ENCODE measurements at regions not wholly inside any gene's neighbourhood (a gene's known extent, or its start where the extent isn't known, plus 50 kb on each side); places are given as distances from the start of the nearest gene placed in this dataset.

DNA sequence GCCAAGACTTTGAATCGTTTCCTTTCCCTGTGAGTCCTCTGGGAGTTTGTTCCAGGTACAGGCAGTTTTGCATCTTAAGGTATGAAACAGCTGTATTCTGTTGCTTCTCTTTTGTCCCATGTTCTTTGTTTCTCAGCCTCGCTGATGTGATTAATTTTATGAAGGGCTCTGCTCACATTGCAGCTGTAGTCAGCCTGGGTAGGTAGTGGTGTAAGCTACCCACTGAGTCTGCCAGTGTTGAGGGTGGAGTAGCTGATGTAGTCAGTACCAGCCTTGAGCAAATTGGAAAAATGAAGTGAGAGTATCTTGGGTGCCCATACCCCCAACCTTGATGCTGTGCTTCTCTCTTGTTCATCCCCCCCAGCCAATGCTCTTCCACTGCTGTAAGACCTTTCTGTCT is 139.6 kb upstream of the SMIM31 start:
- Histone ChIP-seq H3K27ac (no peak overlapping the region), H3K36me3 (no peaks in the 10 kb centered on the region)
- DNase-seq (ENCODE audit: low read depth in 1 of 2, low spot score in 1 of 2): no peak

DNA sequence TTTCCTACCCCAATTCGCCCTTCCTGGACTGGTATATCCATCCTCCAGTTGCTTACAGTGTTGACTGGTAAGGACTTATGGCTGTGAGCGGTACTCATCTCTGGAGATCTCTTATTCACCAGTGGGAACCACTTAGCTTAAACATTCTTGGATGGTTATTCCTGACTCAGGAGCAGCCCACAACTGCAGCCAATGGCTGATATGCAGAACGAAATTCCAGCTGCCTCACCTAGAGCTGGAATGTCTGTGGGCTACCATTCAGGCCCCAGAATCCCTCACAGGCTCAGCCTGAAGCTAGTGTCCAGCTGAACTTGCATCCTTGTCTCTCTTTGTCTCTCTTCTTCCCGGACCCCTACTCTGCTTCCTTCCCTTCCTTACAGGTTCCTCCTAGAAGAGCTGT is 138.9 kb upstream of the SMIM31 start:
- no peaks in the 10 kb centered on the region for H3K9me3 ChIP-seq (ENCODE audit: low read depth)
- no peaks in the 10 kb centered on the region for H3K36me3 ChIP-seq
- H3K27me3 ChIP-seq: no peaks in the 10 kb centered on the region
- H3K4me1 ChIP-seq (ENCODE audit: low read depth): no peaks in the 10 kb centered on the region
- H3K27ac ChIP-seq: no peak overlapping the region
- TF ChIP-seq, protein P1, sequence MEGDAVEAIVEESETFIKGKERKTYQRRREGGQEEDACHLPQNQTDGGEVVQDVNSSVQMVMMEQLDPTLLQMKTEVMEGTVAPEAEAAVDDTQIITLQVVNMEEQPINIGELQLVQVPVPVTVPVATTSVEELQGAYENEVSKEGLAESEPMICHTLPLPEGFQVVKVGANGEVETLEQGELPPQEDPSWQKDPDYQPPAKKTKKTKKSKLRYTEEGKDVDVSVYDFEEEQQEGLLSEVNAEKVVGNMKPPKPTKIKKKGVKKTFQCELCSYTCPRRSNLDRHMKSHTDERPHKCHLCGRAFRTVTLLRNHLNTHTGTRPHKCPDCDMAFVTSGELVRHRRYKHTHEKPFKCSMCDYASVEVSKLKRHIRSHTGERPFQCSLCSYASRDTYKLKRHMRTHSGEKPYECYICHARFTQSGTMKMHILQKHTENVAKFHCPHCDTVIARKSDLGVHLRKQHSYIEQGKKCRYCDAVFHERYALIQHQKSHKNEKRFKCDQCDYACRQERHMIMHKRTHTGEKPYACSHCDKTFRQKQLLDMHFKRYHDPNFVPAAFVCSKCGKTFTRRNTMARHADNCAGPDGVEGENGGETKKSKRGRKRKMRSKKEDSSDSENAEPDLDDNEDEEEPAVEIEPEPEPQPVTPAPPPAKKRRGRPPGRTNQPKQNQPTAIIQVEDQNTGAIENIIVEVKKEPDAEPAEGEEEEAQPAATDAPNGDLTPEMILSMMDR (IDR thresholded peaks at IDR 0.05; ENCODE audit: low read depth, low read length): no peak
- H3K4me3 ChIP-seq: no peak overlapping the region
- no peak for DNase-seq (ENCODE audit: low read depth in 1 of 2, low spot score in 1 of 2)

More for the DNA sequence above, 139.6 kb upstream of the SMIM31 start:
- H3K9me3 ChIP-seq (ENCODE audit: low read depth): no peaks in the 10 kb centered on the region
- no peaks in the 10 kb centered on the region for H3K4me1 ChIP-seq (ENCODE audit: low read depth)
- H3K27me3 ChIP-seq: no peaks in the 10 kb centered on the region
- TF ChIP-seq, protein P1 (IDR thresholded peaks at IDR 0.05; ENCODE audit: low read depth, low read length): no peak
- no peak overlapping the region for H3K4me3 ChIP-seq

GRCh38 chr4:164615964-164616363 is 138.0 kb upstream of the SMIM31 start:
- TF ChIP-seq, protein P1 (IDR thresholded peaks at IDR 0.05; ENCODE audit: low read depth, low read length): no peak
- no peak for DNase-seq (ENCODE audit: low read depth in 1 of 2, low spot score in 1 of 2)
- no peaks in the 10 kb centered on the region for H3K27me3 ChIP-seq

GRCh38 chr4:164616961-164617360 is 137.0 kb upstream of the SMIM31 start:
- no peaks in the 10 kb centered on the region for H3K4me1 ChIP-seq (ENCODE audit: low read depth)
- no peaks in the 10 kb centered on the region for H3K27me3 ChIP-seq
- no peaks in the 10 kb centered on the region for H3K36me3 ChIP-seq
- H3K4me3 ChIP-seq: no peak overlapping the region
- H3K9me3 ChIP-seq (ENCODE audit: low read depth): no peaks in the 10 kb centered on the region
- no peak overlapping the region for H3K27ac ChIP-seq
- no peak for DNase-seq (ENCODE audit: low read depth in 1 of 2, low spot score in 1 of 2)
- TF ChIP-seq, protein P1 (IDR thresholded peaks at IDR 0.05; ENCODE audit: low read depth, low read length): no peak

More at GRCh38 chr4:164615964-164616363, 138.0 kb upstream of the SMIM31 start:
- no peak overlapping the region for H3K4me3 ChIP-seq
- H3K4me1 ChIP-seq (ENCODE audit: low read depth): no peaks in the 10 kb centered on the region
- H3K9me3 ChIP-seq (ENCODE audit: low read depth): no peaks in the 10 kb centered on the region
- H3K36me3 ChIP-seq: no peaks in the 10 kb centered on the region
- no peak overlapping the region for H3K27ac ChIP-seq

DNA sequence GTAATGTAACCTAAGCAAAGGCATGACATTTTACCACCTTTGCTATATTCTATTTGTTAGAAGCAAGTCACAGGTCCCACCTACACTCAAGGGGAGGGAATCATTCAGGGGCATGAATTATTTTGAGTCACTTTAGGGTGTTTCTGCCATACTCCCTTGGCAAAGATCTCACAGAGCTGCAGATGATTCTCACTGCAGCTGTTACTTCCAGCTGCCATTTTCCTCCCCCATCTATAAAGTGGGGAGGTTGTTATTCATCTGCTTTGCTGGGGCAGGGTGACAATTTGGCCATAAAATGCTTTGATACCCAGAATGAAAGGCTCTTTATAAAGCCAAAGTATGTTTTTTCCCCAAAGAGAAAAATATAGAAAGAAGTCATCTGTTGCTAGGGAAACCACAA is 136.5 kb upstream of the SMIM31 start:
- Histone ChIP-seq H3K36me3 (no peaks in the 10 kb centered on the region), H3K27me3 (no peaks in the 10 kb centered on the region), H3K27ac (no peak overlapping the region), H3K4me1 (ENCODE audit: low read depth) (no peaks in the 10 kb centered on the region), H3K9me3 (ENCODE audit: low read depth) (no peaks in the 10 kb centered on the region), H3K4me3 (no peak overlapping the region)
- DNase-seq (ENCODE audit: low read depth in 1 of 2, low spot score in 1 of 2): no peak
- TF ChIP-seq, protein P1 (IDR thresholded peaks at IDR 0.05; ENCODE audit: low read depth, low read length): no peak

GRCh38 chr4:164617911-164618310 is 136.0 kb upstream of the SMIM31 start:
- no peak for DNase-seq (ENCODE audit: low read depth in 1 of 2, low spot score in 1 of 2)
- Histone ChIP-seq H3K4me1 (ENCODE audit: low read depth) (no peaks in the 10 kb centered on the region), H3K9me3 (ENCODE audit: low read depth) (no peaks in the 10 kb centered on the region), H3K4me3 (no peak overlapping the region), H3K36me3 (no peaks in the 10 kb centered on the region), H3K27ac (no peak overlapping the region), H3K27me3 (no peaks in the 10 kb centered on the region)
- TF ChIP-seq, protein P1 (IDR thresholded peaks at IDR 0.05; ENCODE audit: low read depth, low read length): no peak
